Endothelial cell of umbilical vein (primary cell): ENCODE measurements at regions not wholly inside any gene's neighbourhood (a gene's known extent, or its start where the extent isn't known, plus 50 kb on each side); places are given as distances from the start of the nearest gene placed in this dataset.

Experiments used
- BruUV-seq: library from RNA; stranded (reverse); fragments of 400-500 nt; replicated peaks from 2 replicates; lab custom pipeline; 2021; lab: Mats Ljungman, UMichigan
- CTCF ChIA-PET: fragments of 300-600, 350-600 bp; sonication (Branson Sonifier 250); formaldehyde crosslinking; loops from one replicate; lab custom pipeline; 2021; ENCODE audit warnings: antibody characterized with exemption, inconsistent platforms; lab: Charles Lee
- POLR2A ChIA-PET: fragments of 300-600, 350-600 bp; sonication (Branson Sonifier 250); formaldehyde crosslinking; loops from one replicate; lab custom pipeline; 2021; ENCODE audit warnings: antibody characterized with exemption, inconsistent platforms; lab: Charles Lee
- DNase-seq: peaks from one replicate; pipeline ENCODE4 v3.0.0-alpha.2; 2011; ENCODE audit warnings: low read depth, low spot score
- FAIRE-seq: peaks from 2 replicates; lab custom pipeline; 2011; peaks lifted over from hg19 to GRCh38; lab: Jason Lieb, UNC
- H2AFZ ChIP-seq: 2 replicates; pipeline ENCODE4 v1.6.0; 2012; ENCODE audit warnings: low read depth, low read length, control low read depth, inconsistent platforms
- H3K27ac ChIP-seq: 2 replicates; pipeline ENCODE4 v1.5.1; 2011; ENCODE audit warnings: low read depth, mild to moderate bottlenecking, control low read depth, low read length, moderate library complexity; ENCODE audit not compliant: insufficient read depth
- H3K27me3 ChIP-seq, 2 experiments: 2 replicates each; pipeline versions ENCODE4 v1.6.0 to v1.6.1; 2011; ENCODE audit warnings: low read length in 2 of 2, mixed read lengths in 1 of 2; ENCODE audit not compliant: control insufficient read depth in 2 of 2, insufficient read depth in 2 of 2
- H3K36me3 ChIP-seq, 2 experiments: 2 replicates in 1 of 2; 3 replicates in 1 of 2; pipeline ENCODE4 v1.5.1; 2011; ENCODE audit warnings: low read length in 2 of 2, mild to moderate bottlenecking in 1 of 2, moderate library complexity in 1 of 2; ENCODE audit not compliant: control insufficient read depth in 2 of 2, insufficient read depth in 2 of 2; ENCODE audit errors: extremely low read depth in 1 of 2
- H3K4me1 ChIP-seq: 3 replicates; pipeline ENCODE4 v1.5.1; 2011; ENCODE audit warnings: mild to moderate bottlenecking, low read length; ENCODE audit not compliant: control insufficient read depth, insufficient read depth; ENCODE audit errors: extremely low read depth
- H3K4me2 ChIP-seq: 2 replicates; pipeline ENCODE4 v1.6.1; 2011; ENCODE audit warnings: low read length, control low read depth, mixed read lengths; ENCODE audit not compliant: insufficient read depth
- H3K4me3 ChIP-seq, 3 experiments: fragments of 200-600 bp in 1 of 3; sonication (generic), shearing (Covaris generic) in 1 of 3; replicated peaks in 1 of 3; 2 replicates each; pipeline ENCODE4 v1.5.1; 2011 to 2016; ENCODE audit warnings: control low read depth in 3 of 3, low read length in 3 of 3, mild to moderate bottlenecking in 2 of 3, inconsistent platforms in 1 of 3, low read depth in 1 of 3, moderate library complexity in 1 of 3; ENCODE audit not compliant: insufficient read depth in 1 of 3
- H3K79me2 ChIP-seq: 2 replicates; pipeline ENCODE4 v1.6.0; 2012; ENCODE audit warnings: low read length, inconsistent platforms; ENCODE audit not compliant: control insufficient read depth, insufficient read depth
- H3K9ac ChIP-seq: replicated peaks from 2 replicates; pipeline ENCODE3; 2011; ENCODE audit warnings: low read length, control low read depth; ENCODE audit not compliant: insufficient read depth; ENCODE audit errors: extremely low read depth
- H3K9me1 ChIP-seq: replicated peaks from 3 replicates; pipeline ENCODE4 v1.6.0; 2011; ENCODE audit warnings: mild to moderate bottlenecking, low read length; ENCODE audit not compliant: control insufficient read depth, insufficient read depth; ENCODE audit errors: extremely low read depth
- H3K9me3 ChIP-seq: replicated peaks from 2 replicates; pipeline ENCODE4 v1.5.1; 2012; ENCODE audit warnings: low read length, inconsistent platforms; ENCODE audit not compliant: control insufficient read depth, insufficient read depth
- H4K20me1 ChIP-seq: replicated peaks from 2 replicates; pipeline ENCODE3; 2011; ENCODE audit warnings: mild to moderate bottlenecking, low read length; ENCODE audit not compliant: control insufficient read depth, insufficient read depth; ENCODE audit errors: extremely low read depth
- CTCF ChIP-seq, 2 donors: IDR thresholded peaks; 1 replicate in 1 of 2; 2 replicates in 1 of 2; pipeline ENCODE4 v1.5.1; 2011; ENCODE audit warnings: low read length in 2 of 2, mild to moderate bottlenecking in 2 of 2, moderate library complexity in 2 of 2, control low read depth in 1 of 2, inconsistent platforms in 1 of 2, low read depth in 1 of 2; ENCODE audit not compliant: insufficient read depth in 1 of 2; ENCODE audit errors: extremely low read depth in 1 of 2
- EZH2 ChIP-seq: IDR thresholded peaks from 2 replicates; pipeline ENCODE4 v1.6.1; 2012; ENCODE audit warnings: borderline replicate concordance, low read depth, mild to moderate bottlenecking, moderate library complexity, low read length, inconsistent platforms; ENCODE audit not compliant: severe bottlenecking
- FOS ChIP-seq: IDR thresholded peaks from 2 replicates; pipeline ENCODE4 v1.6.1; 2011; ENCODE audit warnings: mild to moderate bottlenecking, low read length, moderate library complexity, borderline replicate concordance; ENCODE audit not compliant: insufficient read depth
- GATA2 ChIP-seq: IDR thresholded peaks from 2 replicates; pipeline ENCODE4 v1.7.0; 2011; ENCODE audit warnings: low read depth, mild to moderate bottlenecking, moderate library complexity, mixed read lengths, low read length; ENCODE audit not compliant: insufficient read length, insufficient read depth
- JUN ChIP-seq: IDR thresholded peaks from 2 replicates; pipeline ENCODE4 v1.6.1; 2011; ENCODE audit warnings: borderline replicate concordance, low read depth; ENCODE audit not compliant: insufficient read length, insufficient read depth
- MAX ChIP-seq: IDR thresholded peaks from 2 replicates; pipeline ENCODE4 v1.6.1; 2011; ENCODE audit not compliant: insufficient read depth, insufficient read length
- MYC ChIP-seq: IDR thresholded peaks from one replicate; pipeline ENCODE4 v1.6.1; 2011; ENCODE audit warnings: mild to moderate bottlenecking, low read depth, low read length
- POLR2A ChIP-seq: IDR thresholded peaks from 2 replicates; pipeline ENCODE4 v1.6.1; 2012; ENCODE audit warnings: low read depth, mild to moderate bottlenecking, control low read depth, low read length
- POLR2AphosphoS5 ChIP-seq: IDR thresholded peaks from 2 replicates; pipeline ENCODE4 v1.6.1; 2012; ENCODE audit warnings: low read depth, mild to moderate bottlenecking, control low read depth, low read length, moderate library complexity; ENCODE audit not compliant: insufficient read depth
- dilution Hi-C: fragments of 300-500 bp; cut with MboI; formaldehyde crosslinking; loops from one replicate; pipeline ENCODE4 v1.15.0; 2019; ENCODE audit warnings: low sequenced_read_pairs; ENCODE audit not compliant: extremely low pct_ligation_motif_present
- intact Hi-C: fragments of 100-400 bp; cut with micrococcal nuclease; formaldehyde crosslinking; loops from one replicate; pipeline ENCODE4 v1.10.0; 2022

DNA sequence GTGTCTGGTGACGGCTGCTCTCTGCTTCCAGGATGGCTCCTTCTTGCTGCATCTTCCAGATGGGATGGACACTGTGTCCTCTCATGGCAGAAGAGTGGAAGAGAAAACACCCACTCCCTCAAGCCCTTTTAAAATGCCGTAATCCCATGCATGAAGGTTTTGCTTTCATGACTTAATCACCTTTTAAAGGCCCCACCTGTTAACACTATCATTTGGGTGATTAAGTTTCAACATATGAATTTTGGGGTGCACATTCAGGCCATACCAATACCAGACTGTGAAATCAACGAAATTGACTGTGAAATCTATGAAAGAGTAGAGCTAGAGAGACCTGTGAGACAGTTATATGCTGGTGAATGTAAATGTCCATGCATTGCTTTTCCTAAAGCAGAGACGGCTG, 374.3 kb upstream of the CHD6 start:
- DNase-seq (no peak), FAIRE-seq (no peak)
- Histone ChIP-seq H3K36me3 (no peaks in the 10 kb centered on the region), H4K20me1 (no peaks in the 10 kb centered on the region), H2AFZ (no peak overlapping the region), H3K27me3 (no peaks in the 10 kb centered on the region), H3K9ac (no peak overlapping the region), H3K9me1 (no peaks in the 10 kb centered on the region), H3K27ac (no peak overlapping the region), H3K4me1 (peaks cover 13% of the 10 kb centered on the region), H3K4me2 (no peak overlapping the region), H3K9me3 (no peaks in the 10 kb centered on the region), H3K4me3 (no peak overlapping the region), H3K79me2 (no peaks in the 10 kb centered on the region)
- TF ChIP-seq GATA2 (no peak), FOS (no peak), EZH2 (no peak), CTCF (IDR thresholded peaks at IDR 0.05; ENCODE audit: extremely low read depth in 1 of 2, insufficient read depth in 1 of 2, low read depth in 1 of 2, low read length in 2 of 2) (no peak), MAX (no peak), JUN (no peak), POLR2AphosphoS5 (no peak), POLR2A (no peak), MYC (no peak)
- intact Hi-C loops: no loop called here
- dilution Hi-C loops: no loop called here
- BruUV-seq: no TSS peak
- ChIA-PET POLR2A (no interaction called here), CTCF (interaction anchor here (1.0 kb wide), 1 partner anchor 12 kb away, joined by 3 read pairs; no protein-coding TSS in a partner anchor)
